Mesendoderm (in vitro differentiated cells): ENCODE measurements at regions not wholly inside any gene's neighbourhood (a gene's known extent, or its start where the extent isn't known, plus 50 kb on each side); places are given as distances from the start of the nearest gene placed in this dataset.

Experiments
- DNase-seq: peaks from one replicate; pipeline ENCODE4 v3.0.0; 2013
- H2AK5ac ChIP-seq: 2 replicates; pipeline ENCODE4 v1.6.1; 2013; ENCODE audit warnings: low read length, inconsistent platforms
- H2BK120ac ChIP-seq: 2 replicates; pipeline ENCODE4 v1.6.1; 2013; ENCODE audit warnings: low read depth, mild to moderate bottlenecking, low read length, moderate library complexity, mixed read lengths
- H2BK15ac ChIP-seq: replicated peaks from 2 replicates; pipeline ENCODE4 v1.6.1; 2013; ENCODE audit warnings: low read depth, mild to moderate bottlenecking, moderate library complexity
- H2BK5ac ChIP-seq: 2 replicates; pipeline ENCODE4 v1.6.1; 2013; ENCODE audit warnings: low read length, inconsistent platforms
- H3K18ac ChIP-seq: 2 replicates; pipeline ENCODE4 v1.6.1; 2013; ENCODE audit warnings: mild to moderate bottlenecking, low read length, mixed read lengths
- H3K23ac ChIP-seq: one replicate; pipeline ENCODE4 v1.6.1; 2013; ENCODE audit warnings: low read length
- H3K27ac ChIP-seq: 2 replicates; pipeline ENCODE4 v1.5.1; 2013; ENCODE audit warnings: low read depth, mild to moderate bottlenecking, inconsistent platforms, low read length, moderate library complexity
- H3K27me3 ChIP-seq: 2 replicates; pipeline ENCODE4 v1.6.1; 2013; ENCODE audit warnings: low read length, control low read depth, mild to moderate bottlenecking, inconsistent platforms; ENCODE audit not compliant: insufficient read depth, poor library complexity
- H3K36me3 ChIP-seq: 2 replicates; pipeline ENCODE4 v1.6.1; 2013; ENCODE audit warnings: low read length, inconsistent platforms; ENCODE audit not compliant: control insufficient read depth, insufficient read depth
- H3K4ac ChIP-seq: one replicate; pipeline ENCODE4 v1.6.1; 2013; ENCODE audit warnings: low read depth, mild to moderate bottlenecking, low read length, moderate library complexity
- H3K4me1 ChIP-seq: 2 replicates; pipeline ENCODE4 v1.6.1; 2013; ENCODE audit warnings: low read depth, low read length, inconsistent platforms; ENCODE audit not compliant: control insufficient read depth
- H3K4me2 ChIP-seq: 2 replicates; pipeline ENCODE4 v1.6.1; 2013; ENCODE audit warnings: low read length
- H3K4me3 ChIP-seq: 2 replicates; pipeline ENCODE4 v1.5.1; 2013; ENCODE audit warnings: mild to moderate bottlenecking, low read length
- H3K56ac ChIP-seq: one replicate; pipeline ENCODE4 v1.6.1; 2013; ENCODE audit warnings: low read length
- H3K79me1 ChIP-seq: 2 replicates; pipeline ENCODE4 v1.6.1; 2013; ENCODE audit warnings: low read length, inconsistent platforms
- H3K79me2 ChIP-seq: 2 replicates; pipeline ENCODE4 v1.6.1; 2013; ENCODE audit warnings: mild to moderate bottlenecking, low read length; ENCODE audit not compliant: control insufficient read depth, insufficient read depth
- H3K9ac ChIP-seq: 2 replicates; pipeline ENCODE4 v1.6.1; 2013; ENCODE audit warnings: low read length, inconsistent platforms
- H4K5ac ChIP-seq: one replicate; pipeline ENCODE4 v1.6.1; 2013; ENCODE audit warnings: low read length
- H4K8ac ChIP-seq: one replicate; pipeline ENCODE4 v1.6.1; 2013; ENCODE audit warnings: low read depth, mild to moderate bottlenecking, control low read depth, low read length, moderate library complexity
- WGBS: extraction: QIAGEN DNeasy Blood & Tissue Kit; methylation state at CpG from one replicate; pipeline ENCODE4 v1.1.7; 2013; ENCODE audit warnings: low lambda C conversion rate, missing lambda C conversion rate; ENCODE audit not compliant: insufficient coverage; ENCODE audit errors: extremely low coverage; 5-methylcytosine and 5-hydroxymethylcytosine counted together

DNA sequence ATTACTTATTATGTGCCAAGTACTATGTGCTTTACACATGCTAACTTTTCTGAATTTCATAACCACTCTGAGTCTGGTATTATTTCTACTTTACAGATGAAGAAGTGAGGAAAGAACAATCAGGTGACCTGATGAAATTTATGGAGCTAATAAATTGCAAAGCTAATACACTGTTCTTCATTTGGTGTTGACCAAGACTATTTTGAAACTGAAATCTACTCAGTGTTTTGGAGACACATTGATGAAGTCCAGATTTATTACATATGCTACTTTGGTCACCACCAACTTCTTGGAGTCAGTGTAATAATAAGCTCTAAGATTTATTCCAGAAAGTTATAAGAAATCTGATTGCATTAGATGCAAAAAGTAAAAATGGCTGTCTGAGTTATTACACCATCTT lies 637.9 kb downstream of the FAT4 start:
- Histone ChIP-seq H3K79me2 (no peaks in the 10 kb centered on the region), H3K4me1 (no peaks in the 10 kb centered on the region), H3K27ac (no peak overlapping the region), H3K23ac (no peak overlapping the region), H3K4me2 (no peak overlapping the region), H4K5ac (no peak overlapping the region), H4K8ac (no peak overlapping the region), H3K27me3 (no peaks in the 10 kb centered on the region), H2BK120ac (no peak overlapping the region), H3K4ac (no peak overlapping the region), H3K56ac (no peak overlapping the region), H2AK5ac (no peak overlapping the region), H3K9ac (no peak overlapping the region), H3K36me3 (no peaks in the 10 kb centered on the region), H2BK15ac (no peak overlapping the region), H3K79me1 (no peaks in the 10 kb centered on the region), H3K4me3 (no peak overlapping the region), H2BK5ac (no peak overlapping the region), H3K18ac (no peak overlapping the region)
- DNase-seq = no peak

DNA sequence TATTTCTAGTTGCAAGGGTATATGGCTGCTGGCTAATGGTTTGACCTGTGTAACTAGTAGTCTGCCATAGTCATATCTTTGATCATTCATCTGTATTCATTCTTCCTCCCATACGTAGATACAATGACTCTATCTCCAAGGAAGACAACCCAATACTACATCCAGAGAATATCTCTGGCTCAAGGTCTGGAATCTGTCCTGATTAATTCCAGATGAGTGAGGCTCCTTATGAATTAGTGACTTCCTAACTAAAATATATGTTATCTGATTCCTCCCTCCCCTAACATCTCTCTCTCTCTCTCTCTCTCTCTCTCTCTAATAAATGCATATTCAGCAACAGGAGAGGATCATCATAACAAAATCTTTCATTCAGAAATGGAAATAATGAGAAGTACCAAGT lies 641.5 kb downstream of the FAT4 start:
- no peaks in the 10 kb centered on the region for H3K79me2 ChIP-seq
- no peak overlapping the region for H3K4me3 ChIP-seq
- H2AK5ac ChIP-seq = no peak overlapping the region
- no peaks in the 10 kb centered on the region for H3K36me3 ChIP-seq
- WGBS = no CpG with 5 or more reads among the region's 1 CpG
- no peak overlapping the region for H4K5ac ChIP-seq
- no peak overlapping the region for H3K27ac ChIP-seq
- no peak overlapping the region for H2BK5ac ChIP-seq
- no peak for DNase-seq
- no peak overlapping the region for H3K4me2 ChIP-seq
- H2BK120ac ChIP-seq = no peak overlapping the region
- no peaks in the 10 kb centered on the region for H3K27me3 ChIP-seq
- H3K79me1 ChIP-seq = no peaks in the 10 kb centered on the region
- no peak overlapping the region for H4K8ac ChIP-seq
- no peaks in the 10 kb centered on the region for H3K4me1 ChIP-seq
- no peak overlapping the region for H3K56ac ChIP-seq
- H3K9ac ChIP-seq = no peak overlapping the region
- H3K23ac ChIP-seq = no peak overlapping the region
- H3K18ac ChIP-seq = no peak overlapping the region
- no peak overlapping the region for H2BK15ac ChIP-seq
- no peak overlapping the region for H3K4ac ChIP-seq

DNA sequence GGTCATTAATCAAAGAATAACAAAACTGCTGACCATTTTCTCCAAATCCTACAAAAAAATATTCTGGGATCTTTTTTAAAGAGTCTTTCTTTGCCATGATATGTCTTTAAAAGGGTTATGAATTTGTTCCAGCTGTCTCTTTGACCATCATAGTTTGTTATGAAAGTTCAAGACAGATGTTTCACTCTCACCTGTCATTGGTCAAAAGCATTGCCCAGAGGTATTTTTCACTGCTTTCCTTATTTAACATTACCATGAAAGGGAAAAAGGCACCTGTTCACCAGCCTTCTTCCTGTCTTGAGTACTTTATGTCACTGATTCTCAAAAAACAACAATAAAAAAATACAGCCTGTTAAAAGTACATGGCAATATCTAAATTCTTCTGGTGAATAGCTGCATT lies 643.8 kb downstream of the FAT4 start:
- no peak overlapping the region for H3K4ac ChIP-seq

DNA sequence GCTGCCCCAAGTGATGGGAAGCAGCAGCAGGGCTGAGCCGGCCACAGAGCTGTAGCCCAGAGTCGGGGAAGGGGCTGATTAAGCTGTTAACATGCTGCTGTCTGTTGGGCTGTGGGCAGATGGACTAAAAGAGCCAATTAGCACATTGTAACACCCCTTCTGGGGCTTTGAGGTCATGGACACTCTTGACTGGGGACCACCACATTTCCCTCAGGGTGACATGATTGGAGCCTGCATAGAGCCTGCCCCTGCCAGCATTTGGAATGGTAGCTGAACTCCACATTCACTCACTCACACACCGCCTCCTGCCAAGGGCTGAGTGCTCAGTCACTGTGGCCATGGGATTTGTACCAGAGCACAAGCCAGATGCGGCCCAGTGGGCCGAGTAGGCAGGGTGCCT lies 646.9 kb downstream of the FAT4 start:
- no peak for DNase-seq
- Histone ChIP-seq H3K79me1 (no peaks in the 10 kb centered on the region), H3K23ac (no peak overlapping the region), H2AK5ac (no peak overlapping the region), H3K27ac (no peak overlapping the region), H3K18ac (no peak overlapping the region), H3K27me3 (no peaks in the 10 kb centered on the region), H3K4me3 (no peak overlapping the region), H4K5ac (no peak overlapping the region), H3K4me1 (no peaks in the 10 kb centered on the region), H3K9ac (no peak overlapping the region), H3K4me2 (no peak overlapping the region), H2BK15ac (no peak overlapping the region), H2BK5ac (no peak overlapping the region), H3K36me3 (no peaks in the 10 kb centered on the region), H3K56ac (no peak overlapping the region), H3K79me2 (no peaks in the 10 kb centered on the region), H4K8ac (no peak overlapping the region), H3K4ac (no peak overlapping the region), H2BK120ac (no peak overlapping the region)
- no CpG with 5 or more reads among the region's 5 CpGs for WGBS

More for the DNA sequence above, 643.8 kb downstream of the FAT4 start:
- Histone ChIP-seq H3K36me3 (no peaks in the 10 kb centered on the region), H3K18ac (no peak overlapping the region), H3K23ac (no peak overlapping the region), H3K4me1 (no peaks in the 10 kb centered on the region), H3K27me3 (no peaks in the 10 kb centered on the region), H4K8ac (no peak overlapping the region), H2BK15ac (no peak overlapping the region), H2AK5ac (no peak overlapping the region), H3K27ac (no peak overlapping the region), H3K9ac (no peak overlapping the region), H3K56ac (no peak overlapping the region), H3K4me3 (no peak overlapping the region), H3K79me2 (no peaks in the 10 kb centered on the region), H4K5ac (no peak overlapping the region), H2BK5ac (no peak overlapping the region), H2BK120ac (no peak overlapping the region), H3K79me1 (no peaks in the 10 kb centered on the region), H3K4me2 (no peak overlapping the region)
- no peak for DNase-seq

DNA sequence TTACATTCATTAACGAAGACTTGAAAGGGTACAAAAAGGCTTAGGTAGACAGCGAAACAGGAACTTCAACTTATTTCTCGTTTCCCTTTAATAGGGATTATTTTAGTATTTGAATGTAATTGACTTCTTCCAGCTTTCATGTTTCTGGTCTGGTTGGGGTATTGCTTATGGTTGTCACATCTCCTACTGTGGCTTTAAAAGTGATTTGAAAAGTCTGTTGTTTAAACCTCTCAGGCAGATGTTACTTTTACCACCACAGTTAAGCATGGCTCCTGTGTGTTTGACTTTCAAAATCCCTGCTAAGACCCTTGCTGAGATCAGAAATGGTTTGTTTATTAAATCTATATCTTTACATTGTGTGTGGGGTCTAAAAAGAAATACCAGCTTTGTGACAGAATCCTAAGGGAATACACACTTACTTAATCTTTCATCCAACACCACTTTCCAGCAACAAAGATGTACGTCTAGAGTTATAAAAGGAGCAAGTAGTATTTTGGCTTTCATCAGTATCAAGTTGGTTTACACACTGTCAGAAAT lies 661.2 kb downstream of the FAT4 start:
- Histone ChIP-seq H3K79me1 (no peaks in the 10 kb centered on the region), H3K56ac (no peak overlapping the region), H2BK15ac (no peak overlapping the region), H3K36me3 (no peaks in the 10 kb centered on the region), H3K79me2 (no peaks in the 10 kb centered on the region), H3K4me3 (no peak overlapping the region), H4K8ac (no peak overlapping the region), H3K27ac (no peak overlapping the region), H3K4ac (no peak overlapping the region), H3K23ac (no peak overlapping the region), H2BK120ac (no peak overlapping the region), H3K27me3 (no peaks in the 10 kb centered on the region), H2AK5ac (no peak overlapping the region), H2BK5ac (no peak overlapping the region), H3K9ac (no peak overlapping the region), H3K4me2 (no peak overlapping the region), H4K5ac (no peak overlapping the region), H3K4me1 (no peaks in the 10 kb centered on the region), H3K18ac (no peak overlapping the region)
- no CpG with 5 or more reads among the region's 4 CpGs for WGBS
- DNase-seq = no peak

DNA sequence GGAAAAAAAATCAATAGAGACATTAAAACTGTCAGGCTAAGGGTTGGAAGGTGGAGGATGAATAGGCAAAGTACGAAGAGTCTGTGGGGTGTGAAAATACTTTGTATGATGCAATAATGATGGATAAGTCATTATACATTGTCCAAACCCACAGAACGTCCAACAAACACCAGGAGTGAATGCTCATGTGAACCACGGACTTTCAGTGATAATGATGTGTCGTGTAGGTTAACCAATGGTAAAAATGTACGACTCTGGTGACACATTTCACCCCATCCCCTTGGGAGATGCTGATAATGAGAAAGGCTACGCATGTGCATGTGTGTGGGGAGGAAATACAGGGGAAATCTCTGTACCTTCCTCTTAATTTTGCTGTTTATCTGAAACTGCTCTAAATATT lies 665.2 kb downstream of the FAT4 start:
- DNase-seq = no peak
- H4K5ac ChIP-seq = no peak overlapping the region
- no peaks in the 10 kb centered on the region for H3K36me3 ChIP-seq
- H3K23ac ChIP-seq = no peak overlapping the region
- H3K4me2 ChIP-seq = no peak overlapping the region
- no peak overlapping the region for H2BK15ac ChIP-seq
- no peak overlapping the region for H4K8ac ChIP-seq
- no peak overlapping the region for H2AK5ac ChIP-seq
- WGBS = no CpG with 5 or more reads among the region's 6 CpGs
- H3K27me3 ChIP-seq = no peaks in the 10 kb centered on the region
- no peak overlapping the region for H3K4me3 ChIP-seq
- no peak overlapping the region for H3K4ac ChIP-seq
- H3K56ac ChIP-seq = no peak overlapping the region
- no peak overlapping the region for H3K27ac ChIP-seq
- no peaks in the 10 kb centered on the region for H3K79me1 ChIP-seq
- no peaks in the 10 kb centered on the region for H3K79me2 ChIP-seq
- no peak overlapping the region for H2BK120ac ChIP-seq
- no peak overlapping the region for H2BK5ac ChIP-seq
- no peak overlapping the region for H3K9ac ChIP-seq
- H3K4me1 ChIP-seq = no peaks in the 10 kb centered on the region
- no peak overlapping the region for H3K18ac ChIP-seq
